PC-9 (cell line): ENCODE measurements at regions not wholly inside any gene's neighbourhood (a gene's known extent, or its start where the extent isn't known, plus 50 kb on each side); places are given as distances from the start of the nearest gene placed in this dataset.

ENCODE experiments used
- EZH2 ChIP-seq: fragments of 200-600 bp; sonication (generic); IDR thresholded peaks from 2 replicates; pipeline ENCODE4 v1.8.0; 2017; ENCODE audit warnings: antibody characterized with exemption, low read depth
- TF ChIP-seq, protein P1 (sequence below): fragments of 200-600 bp; sonication (generic); conservative IDR thresholded peaks from 2 replicates; pipeline ENCODE4 v1.6.1; 2017; ENCODE audit warnings: mixed run types, antibody characterized with exemption, mild to moderate bottlenecking, moderate library complexity

DNA sequence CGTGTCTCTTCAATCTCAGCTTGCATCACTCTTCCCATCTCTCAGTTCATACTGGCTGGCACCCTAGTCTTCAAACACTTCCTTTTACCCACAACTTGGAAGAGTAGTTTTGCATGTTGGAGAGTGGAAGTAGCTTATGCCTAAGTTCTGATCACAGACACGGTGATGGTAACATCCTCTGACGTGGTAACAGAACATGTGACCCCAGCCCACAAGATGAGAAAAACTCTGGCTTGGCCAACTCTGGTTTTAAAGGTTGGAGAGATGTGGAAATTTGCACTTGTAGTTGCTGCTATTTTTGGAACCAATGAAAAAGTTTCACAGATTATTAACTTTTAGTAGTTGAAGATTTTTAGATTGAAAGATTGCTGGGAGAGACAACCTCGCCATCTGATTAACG, 155.4 kb upstream of the SLC35G4 start:
- TF ChIP-seq, protein P1, sequence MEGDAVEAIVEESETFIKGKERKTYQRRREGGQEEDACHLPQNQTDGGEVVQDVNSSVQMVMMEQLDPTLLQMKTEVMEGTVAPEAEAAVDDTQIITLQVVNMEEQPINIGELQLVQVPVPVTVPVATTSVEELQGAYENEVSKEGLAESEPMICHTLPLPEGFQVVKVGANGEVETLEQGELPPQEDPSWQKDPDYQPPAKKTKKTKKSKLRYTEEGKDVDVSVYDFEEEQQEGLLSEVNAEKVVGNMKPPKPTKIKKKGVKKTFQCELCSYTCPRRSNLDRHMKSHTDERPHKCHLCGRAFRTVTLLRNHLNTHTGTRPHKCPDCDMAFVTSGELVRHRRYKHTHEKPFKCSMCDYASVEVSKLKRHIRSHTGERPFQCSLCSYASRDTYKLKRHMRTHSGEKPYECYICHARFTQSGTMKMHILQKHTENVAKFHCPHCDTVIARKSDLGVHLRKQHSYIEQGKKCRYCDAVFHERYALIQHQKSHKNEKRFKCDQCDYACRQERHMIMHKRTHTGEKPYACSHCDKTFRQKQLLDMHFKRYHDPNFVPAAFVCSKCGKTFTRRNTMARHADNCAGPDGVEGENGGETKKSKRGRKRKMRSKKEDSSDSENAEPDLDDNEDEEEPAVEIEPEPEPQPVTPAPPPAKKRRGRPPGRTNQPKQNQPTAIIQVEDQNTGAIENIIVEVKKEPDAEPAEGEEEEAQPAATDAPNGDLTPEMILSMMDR, result no peak
- no peak for TF ChIP-seq EZH2
